ENCODE measurements at regions not wholly inside any gene's neighbourhood (a gene's known extent, or its start where the extent isn't known, plus 50 kb on each side); places are given as distances from the start of the nearest gene placed in this dataset.

GRCh38 chr4:11585506-11585905, 156.8 kb upstream of the HS3ST1 start:
- ChIA-PET CTCF (no interaction called here), POLR2A (no interaction called here)
- WGBS (ENCODE audit: insufficient coverage): no CpG with 5 or more reads among the region's 1 CpG
- Histone ChIP-seq H3K36me3 (ENCODE audit: control insufficient read depth in 4 of 4, insufficient read depth in 4 of 4, low read length in 3 of 4) (no peaks in the 10 kb centered on the region), H3K4me1 (ENCODE audit: control extremely low read depth in 1 of 4, control insufficient read depth in 4 of 4, insufficient read depth in 4 of 4, low read length in 3 of 4) (no peaks in the 10 kb centered on the region), H3K4me3 (ENCODE audit: control insufficient read depth in 1 of 7, extremely low read depth in 1 of 7, insufficient read depth in 4 of 7, low read depth in 2 of 7, low read length in 6 of 7) (no peak overlapping the region), H3K27me3 (replicated peaks in 2 of 5; ENCODE audit: control insufficient read depth in 4 of 5, insufficient read depth in 5 of 5, low read length in 4 of 5) (no peaks in the 10 kb centered on the region), H3K9me3 (ENCODE audit: control extremely low read depth in 1 of 5, control insufficient read depth in 4 of 5, insufficient read depth in 2 of 5, low read depth in 1 of 5, low read length in 4 of 5) (no peaks in the 10 kb centered on the region), H3K27ac (ENCODE audit: insufficient read depth in 1 of 2, low read depth in 1 of 2, low read length in 2 of 2, poor library complexity in 1 of 2, severe bottlenecking in 2 of 2) (no peak overlapping the region)
- peak in 2 of 3 donors; percentile 32 to 37 for DNase-seq

GRCh38 chr4:11568511-11568910, 139.8 kb upstream of the HS3ST1 start:
- Histone ChIP-seq H3K27ac (ENCODE audit: insufficient read depth in 1 of 2, low read depth in 1 of 2, low read length in 2 of 2, poor library complexity in 1 of 2, severe bottlenecking in 2 of 2) (no peak overlapping the region), H3K4me1 (ENCODE audit: control extremely low read depth in 1 of 4, control insufficient read depth in 4 of 4, insufficient read depth in 4 of 4, low read length in 3 of 4) (no peaks in the 10 kb centered on the region), H3K36me3 (ENCODE audit: control insufficient read depth in 4 of 4, insufficient read depth in 4 of 4, low read length in 3 of 4) (no peaks in the 10 kb centered on the region), H3K4me3 (ENCODE audit: control insufficient read depth in 1 of 7, extremely low read depth in 1 of 7, insufficient read depth in 4 of 7, low read depth in 2 of 7, low read length in 6 of 7) (no peak overlapping the region), H3K27me3 (replicated peaks in 2 of 5; ENCODE audit: control insufficient read depth in 4 of 5, insufficient read depth in 5 of 5, low read length in 4 of 5) (no peaks in the 10 kb centered on the region), H3K9me3 (ENCODE audit: control extremely low read depth in 1 of 5, control insufficient read depth in 4 of 5, insufficient read depth in 2 of 5, low read depth in 1 of 5, low read length in 4 of 5) (no peaks in the 10 kb centered on the region)
- no peak for DNase-seq
- POLR2A ChIA-PET: no interaction called here
- CTCF ChIA-PET: no interaction called here

GRCh38 chr4:11566444-11567022, 137.8 kb upstream of the HS3ST1 start:
- Histone ChIP-seq H3K36me3 (ENCODE audit: control insufficient read depth in 4 of 4, insufficient read depth in 4 of 4, low read length in 3 of 4) (no peaks in the 10 kb centered on the region), H3K27ac (ENCODE audit: insufficient read depth in 1 of 2, low read depth in 1 of 2, low read length in 2 of 2, poor library complexity in 1 of 2, severe bottlenecking in 2 of 2) (no peak overlapping the region), H3K9me3 (ENCODE audit: control extremely low read depth in 1 of 5, control insufficient read depth in 4 of 5, insufficient read depth in 2 of 5, low read depth in 1 of 5, low read length in 4 of 5) (no peaks in the 10 kb centered on the region), H3K4me3 (ENCODE audit: control insufficient read depth in 1 of 7, extremely low read depth in 1 of 7, insufficient read depth in 4 of 7, low read depth in 2 of 7, low read length in 6 of 7) (no peak overlapping the region), H3K27me3 (replicated peaks in 2 of 5; ENCODE audit: control insufficient read depth in 4 of 5, insufficient read depth in 5 of 5, low read length in 4 of 5) (no peaks in the 10 kb centered on the region), H3K4me1 (ENCODE audit: control extremely low read depth in 1 of 4, control insufficient read depth in 4 of 4, insufficient read depth in 4 of 4, low read length in 3 of 4) (no peaks in the 10 kb centered on the region)
- ChIA-PET POLR2A (no interaction called here), CTCF (no interaction called here)
- peak in 2 of 3 donors; percentile 15 to 37 for DNase-seq
- WGBS (ENCODE audit: insufficient coverage): 75% methylated on average over 1 of the region's 2 CpGs

- no CpG with 5 or more reads among the region's 2 CpGs for whole genome bisulfite sequencing (ENCODE audit: insufficient coverage)
- ChIA-PET CTCF (no interaction called here), POLR2A (no interaction called here)
- no peaks in the 10 kb centered on the region for H3K4me1 ChIP-seq (ENCODE audit: control extremely low read depth in 1 of 4, control insufficient read depth in 4 of 4, insufficient read depth in 4 of 4, low read length in 3 of 4)
- no peaks in the 10 kb centered on the region for H3K36me3 ChIP-seq (ENCODE audit: control insufficient read depth in 4 of 4, insufficient read depth in 4 of 4, low read length in 3 of 4)
- H3K27ac ChIP-seq (ENCODE audit: insufficient read depth in 1 of 2, low read depth in 1 of 2, low read length in 2 of 2, poor library complexity in 1 of 2, severe bottlenecking in 2 of 2): no peak overlapping the region
- no peaks in the 10 kb centered on the region for H3K9me3 ChIP-seq (ENCODE audit: control extremely low read depth in 1 of 5, control insufficient read depth in 4 of 5, insufficient read depth in 2 of 5, low read depth in 1 of 5, low read length in 4 of 5)
- no peak overlapping the region for H3K4me3 ChIP-seq (ENCODE audit: control insufficient read depth in 1 of 7, extremely low read depth in 1 of 7, insufficient read depth in 4 of 7, low read depth in 2 of 7, low read length in 6 of 7)
- no peak for DNase-seq
- no peaks in the 10 kb centered on the region for H3K27me3 ChIP-seq (replicated peaks in 2 of 5; ENCODE audit: control insufficient read depth in 4 of 5, insufficient read depth in 5 of 5, low read length in 4 of 5)
Observed at GRCh38 chr4:11565899-11566298, 137.2 kb upstream of the HS3ST1 start.

- H3K4me3 ChIP-seq (ENCODE audit: control insufficient read depth in 1 of 7, extremely low read depth in 1 of 7, insufficient read depth in 4 of 7, low read depth in 2 of 7, low read length in 6 of 7): no peak overlapping the region
- H3K36me3 ChIP-seq (ENCODE audit: control insufficient read depth in 4 of 4, insufficient read depth in 4 of 4, low read length in 3 of 4): no peaks in the 10 kb centered on the region
- no peak overlapping the region for H3K27ac ChIP-seq (ENCODE audit: insufficient read depth in 1 of 2, low read depth in 1 of 2, low read length in 2 of 2, poor library complexity in 1 of 2, severe bottlenecking in 2 of 2)
- POLR2A ChIA-PET: no interaction called here
- no CpG with 5 or more reads among the region's 1 CpG for WGBS (ENCODE audit: insufficient coverage)
- H3K9me3 ChIP-seq (ENCODE audit: control extremely low read depth in 1 of 5, control insufficient read depth in 4 of 5, insufficient read depth in 2 of 5, low read depth in 1 of 5, low read length in 4 of 5): no peaks in the 10 kb centered on the region
- CTCF ChIA-PET: no interaction called here
- no peaks in the 10 kb centered on the region for H3K27me3 ChIP-seq (replicated peaks in 2 of 5; ENCODE audit: control insufficient read depth in 4 of 5, insufficient read depth in 5 of 5, low read length in 4 of 5)
- DNase-seq: no peak
- no peaks in the 10 kb centered on the region for H3K4me1 ChIP-seq (ENCODE audit: control extremely low read depth in 1 of 4, control insufficient read depth in 4 of 4, insufficient read depth in 4 of 4, low read length in 3 of 4)
Observed at GRCh38 chr4:11565213-11565612, 136.5 kb upstream of the HS3ST1 start.

GRCh38 chr4:11564021-11564420, 135.3 kb upstream of the HS3ST1 start:
- ChIA-PET CTCF (no interaction called here), POLR2A (no interaction called here)
- WGBS (ENCODE audit: insufficient coverage): 71% methylated on average over 2 of the region's 2 CpGs
- Histone ChIP-seq H3K4me1 (ENCODE audit: control extremely low read depth in 1 of 4, control insufficient read depth in 4 of 4, insufficient read depth in 4 of 4, low read length in 3 of 4) (no peaks in the 10 kb centered on the region), H3K4me3 (ENCODE audit: control insufficient read depth in 1 of 7, extremely low read depth in 1 of 7, insufficient read depth in 4 of 7, low read depth in 2 of 7, low read length in 6 of 7) (no peak overlapping the region), H3K36me3 (ENCODE audit: control insufficient read depth in 4 of 4, insufficient read depth in 4 of 4, low read length in 3 of 4) (no peaks in the 10 kb centered on the region), H3K27ac (ENCODE audit: insufficient read depth in 1 of 2, low read depth in 1 of 2, low read length in 2 of 2, poor library complexity in 1 of 2, severe bottlenecking in 2 of 2) (no peak overlapping the region), H3K27me3 (replicated peaks in 2 of 5; ENCODE audit: control insufficient read depth in 4 of 5, insufficient read depth in 5 of 5, low read length in 4 of 5) (no peaks in the 10 kb centered on the region), H3K9me3 (ENCODE audit: control extremely low read depth in 1 of 5, control insufficient read depth in 4 of 5, insufficient read depth in 2 of 5, low read depth in 1 of 5, low read length in 4 of 5) (no peaks in the 10 kb centered on the region)
- DNase-seq: no peak

- ChIA-PET CTCF (interaction anchor here (1.0 kb wide), 1 partner anchor 12 kb away, joined by 3 read pairs; no protein-coding TSS in a partner anchor), POLR2A (no interaction called here)
- no peak overlapping the region for H3K4me3 ChIP-seq (ENCODE audit: control insufficient read depth in 1 of 7, extremely low read depth in 1 of 7, insufficient read depth in 4 of 7, low read depth in 2 of 7, low read length in 6 of 7)
- H3K36me3 ChIP-seq (ENCODE audit: control insufficient read depth in 4 of 4, insufficient read depth in 4 of 4, low read length in 3 of 4): no peaks in the 10 kb centered on the region
- no peak overlapping the region for H3K27ac ChIP-seq (ENCODE audit: insufficient read depth in 1 of 2, low read depth in 1 of 2, low read length in 2 of 2, poor library complexity in 1 of 2, severe bottlenecking in 2 of 2)
- no peak for DNase-seq
- peaks cover 0 to 3% (median 0%) of the 10 kb centered on the region in 5 experiments for H3K9me3 ChIP-seq (ENCODE audit: control extremely low read depth in 1 of 5, control insufficient read depth in 4 of 5, insufficient read depth in 2 of 5, low read depth in 1 of 5, low read length in 4 of 5)
- peaks cover 0 to 14% (median 6%) of the 10 kb centered on the region in 4 experiments for H3K4me1 ChIP-seq (ENCODE audit: control extremely low read depth in 1 of 4, control insufficient read depth in 4 of 4, insufficient read depth in 4 of 4, low read length in 3 of 4)
- H3K27me3 ChIP-seq (replicated peaks in 2 of 5; ENCODE audit: control insufficient read depth in 4 of 5, insufficient read depth in 5 of 5, low read length in 4 of 5): no peaks in the 10 kb centered on the region
Observed at GRCh38 chr4:11549525-11549924, 120.8 kb upstream of the HS3ST1 start.
